GM10248 (cell line): ENCODE measurements at regions not wholly inside any gene's neighbourhood (a gene's known extent, or its start where the extent isn't known, plus 50 kb on each side); places are given as distances from the start of the nearest gene placed in this dataset.

Source experiments
- CTCF ChIA-PET: fragments of 300-600 bp; sonication (Branson Sonifier 250); formaldehyde crosslinking; extraction: SDS; loops from one replicate; lab custom pipeline; 2021; ENCODE audit warnings: antibody characterized with exemption; lab: Yijun Ruan, JAX
- POLR2A ChIA-PET: fragments of 350-650 bp; sonication (Branson Sonifier 250); formaldehyde crosslinking; extraction: SDS; loops from one replicate; lab custom pipeline; 2020; ENCODE audit warnings: antibody characterized with exemption; lab: Yijun Ruan, JAX
- DNase-seq: peaks from one replicate; pipeline ENCODE4 v3.0.0; 2012; ENCODE audit errors: extremely low spot score
- CTCF ChIP-seq: IDR thresholded peaks from 2 replicates; pipeline ENCODE4 v1.5.1; 2012; ENCODE audit warnings: mild to moderate bottlenecking, low read depth; ENCODE audit errors: extremely low read depth, missing control alignments, control extremely low read depth

- no peak for DNase-seq
- no peak for TF ChIP-seq CTCF
- ChIA-PET CTCF (interaction anchor here (1.4 to 2.2 kb wide), 3 partner anchors 11 to 20 kb away, joined by 3 to 5 read pairs (median 4); no protein-coding TSS in a partner anchor), POLR2A (no interaction called here)
These were observed 220.7 kb downstream of the TOMM20 start for GRCh38 chr1:234907940-234908405.

- POLR2A ChIA-PET: no interaction called here
- no peak for TF ChIP-seq CTCF
- no peak for DNase-seq
- CTCF ChIA-PET: interaction anchor here (1.4 to 2.2 kb wide), 3 partner anchors 12 to 21 kb away, joined by 3 to 5 read pairs (median 4); no protein-coding TSS in a partner anchor
These were observed 221.3 kb downstream of the TOMM20 start for GRCh38 chr1:234907208-234907939.

- ChIA-PET POLR2A (no interaction called here), CTCF (interaction anchor here (2.0 kb wide), 1 partner anchor 22 kb away, joined by 4 read pairs; no protein-coding TSS in a partner anchor)
- no peak for TF ChIP-seq CTCF
- DNase-seq: no peak
These were observed 222.0 kb downstream of the TOMM20 start for GRCh38 chr1:234906654-234907053.

GRCh38 chr1:234902774-234903547 lies 225.7 kb downstream of the TOMM20 start:
- no peak for TF ChIP-seq CTCF
- ChIA-PET CTCF (interaction anchor here (0.7 to 1.6 kb wide), 6 partner anchors 8 to 53 kb away, joined by 3 to 6 read pairs (median 4); no protein-coding TSS in a partner anchor), POLR2A (no interaction called here)
- DNase-seq: no peak

- CTCF ChIA-PET: interaction anchor here (1.0 to 1.6 kb wide), 4 partner anchors 7 to 25 kb away, joined by 3 to 5 read pairs (median 4); no protein-coding TSS in a partner anchor
- POLR2A ChIA-PET: no interaction called here
- DNase-seq: no peak
- no peak for TF ChIP-seq CTCF
These were observed 227.1 kb downstream of the TOMM20 start for GRCh38 chr1:234901491-234902049.

- ChIA-PET CTCF (no interaction called here), POLR2A (no interaction called here)
- no peak for DNase-seq
- TF ChIP-seq CTCF: no peak
These were observed 228.0 kb downstream of the TOMM20 start for GRCh38 chr1:234900595-234900994.
